HG03378 (cell line): ENCODE measurements at regions not wholly inside any gene's neighbourhood (a gene's known extent, or its start where the extent isn't known, plus 50 kb on each side); places are given as distances from the start of the nearest gene placed in this dataset.

Experiments
- ATAC-seq: cut with Tn5 transposase; IDR thresholded peaks from one replicate; pipeline ENCODE4 v1.9.1; 2021; ENCODE audit warnings: mild to moderate bottlenecking, moderate library complexity; ENCODE audit not compliant: unreplicated experiment

GRCh38 chr14:25108959-25109358 lies 59.0 kb upstream of the STXBP6 start:
- no peak for ATAC-seq

GRCh38 chr14:25108291-25108690 lies 58.3 kb upstream of the STXBP6 start:
- no peak for ATAC-seq

- ATAC-seq = no peak
Measured at GRCh38 chr14:25103820-25104219, 53.9 kb upstream of the STXBP6 start.

GRCh38 chr14:25103271-25103670 lies 53.3 kb upstream of the STXBP6 start:
- no peak for ATAC-seq

GRCh38 chr14:25102788-25103187 lies 52.8 kb upstream of the STXBP6 start:
- no peak for ATAC-seq

GRCh38 chr14:25101276-25101675 lies 51.3 kb upstream of the STXBP6 start:
- no peak for ATAC-seq
